ENCODE measurements at regions not wholly inside any gene's neighbourhood (a gene's known extent, or its start where the extent isn't known, plus 50 kb on each side); places are given as distances from the start of the nearest gene placed in this dataset.

GRCh38 chr13:85009447-85009846 lies 789.8 kb downstream of the SLITRK6 start:
- no peak for DNase-seq (ENCODE audit: low read depth)
- H3K4me3 ChIP-seq (ENCODE audit: low read length), result no peak overlapping the region
- no peak for TF ChIP-seq CTCF (conservative IDR thresholded peaks at IDR 0.05; ENCODE audit: low read depth, low read length)

GRCh38 chr13:84999252-84999651 lies 800.0 kb downstream of the SLITRK6 start:
- H3K4me3 ChIP-seq (ENCODE audit: low read length), result no peak overlapping the region
- no peak for TF ChIP-seq CTCF (conservative IDR thresholded peaks at IDR 0.05; ENCODE audit: low read depth, low read length)
- DNase-seq (ENCODE audit: low read depth), result no peak

- no peak for DNase-seq (ENCODE audit: low read depth)
- no peak overlapping the region for H3K4me3 ChIP-seq (ENCODE audit: low read length)
- TF ChIP-seq CTCF (conservative IDR thresholded peaks at IDR 0.05; ENCODE audit: low read depth, low read length), result no peak
Measured at GRCh38 chr13:84998681-84999080, 800.5 kb downstream of the SLITRK6 start.

GRCh38 chr13:84997858-84998257 lies 801.4 kb downstream of the SLITRK6 start:
- TF ChIP-seq CTCF (conservative IDR thresholded peaks at IDR 0.05; ENCODE audit: low read depth, low read length), result no peak
- H3K4me3 ChIP-seq (ENCODE audit: low read length), result no peak overlapping the region
- no peak for DNase-seq (ENCODE audit: low read depth)

GRCh38 chr13:84994582-84994981 lies 804.6 kb downstream of the SLITRK6 start:
- DNase-seq (ENCODE audit: low read depth), result no peak

GRCh38 chr13:84985860-84986259 lies 813.4 kb downstream of the SLITRK6 start:
- peak; percentile 22 for TF ChIP-seq CTCF (conservative IDR thresholded peaks at IDR 0.05; ENCODE audit: low read depth, low read length)
- no peak for DNase-seq (ENCODE audit: low read depth)

More at GRCh38 chr13:84994582-84994981, 804.6 kb downstream of the SLITRK6 start:
- no peak overlapping the region for H3K4me3 ChIP-seq (ENCODE audit: low read length)
- TF ChIP-seq CTCF (conservative IDR thresholded peaks at IDR 0.05; ENCODE audit: low read depth, low read length), result no peak

GRCh38 chr13:84983321-84983720 lies 815.9 kb downstream of the SLITRK6 start:
- TF ChIP-seq CTCF (conservative IDR thresholded peaks at IDR 0.05; ENCODE audit: low read depth, low read length), result no peak
- no peak for DNase-seq (ENCODE audit: low read depth)
- no peak overlapping the region for H3K4me3 ChIP-seq (ENCODE audit: low read length)

More at GRCh38 chr13:84985860-84986259, 813.4 kb downstream of the SLITRK6 start:
- H3K4me3 ChIP-seq (ENCODE audit: low read length), result no peak overlapping the region

All from retinal pigment epithelial cell (primary cell).